Brain microvascular endothelial cell (primary cell): ENCODE measurements at regions not wholly inside any gene's neighbourhood (a gene's known extent, or its start where the extent isn't known, plus 50 kb on each side); places are given as distances from the start of the nearest gene placed in this dataset.
"Not testable (repeated sequence)": the region's sequence is repeated elsewhere in the genome, so short reads cannot be mapped to it uniquely, and the experiment has no call there.

ENCODE experiments used
- DNase-seq: peaks from one replicate; pipeline ENCODE4 v3.0.0-alpha.2; 2020
- H3K27ac ChIP-seq: fragments of 250-450 bp; sonication (Bioruptor Pico); 2 replicates; pipeline ENCODE4 v1.5.1; 2020; ENCODE audit warnings: mild to moderate bottlenecking, moderate library complexity
- H3K27me3 ChIP-seq: fragments of 250-450 bp; sonication (Bioruptor Pico); replicated peaks from 2 replicates; pipeline ENCODE4 v1.5.1; 2020; ENCODE audit warnings: mild to moderate bottlenecking
- H3K36me3 ChIP-seq: fragments of 250-450 bp; sonication (Bioruptor Pico); replicated peaks from 2 replicates; pipeline ENCODE4 v1.5.1; 2020; ENCODE audit warnings: mild to moderate bottlenecking
- H3K4me3 ChIP-seq: 2 replicates; pipeline ENCODE4 v1.5.1; 2011; ENCODE audit warnings: low read depth, mild to moderate bottlenecking, control low read depth, low read length, moderate library complexity
- in situ Hi-C: cut with HindIII; loops from 2 replicates; pipeline ENCODE4 v1.10.0; 2017; ENCODE audit warnings: low sequenced_read_pairs, low pct_ligation_motif_present
- TF ChIP-seq, protein P1 (sequence below): IDR thresholded peaks from 2 replicates; pipeline ENCODE4 v1.5.1; 2011; ENCODE audit warnings: low read depth, mild to moderate bottlenecking, moderate library complexity, low read length, control low read depth, inconsistent platforms; ENCODE audit errors: missing control alignments

DNA sequence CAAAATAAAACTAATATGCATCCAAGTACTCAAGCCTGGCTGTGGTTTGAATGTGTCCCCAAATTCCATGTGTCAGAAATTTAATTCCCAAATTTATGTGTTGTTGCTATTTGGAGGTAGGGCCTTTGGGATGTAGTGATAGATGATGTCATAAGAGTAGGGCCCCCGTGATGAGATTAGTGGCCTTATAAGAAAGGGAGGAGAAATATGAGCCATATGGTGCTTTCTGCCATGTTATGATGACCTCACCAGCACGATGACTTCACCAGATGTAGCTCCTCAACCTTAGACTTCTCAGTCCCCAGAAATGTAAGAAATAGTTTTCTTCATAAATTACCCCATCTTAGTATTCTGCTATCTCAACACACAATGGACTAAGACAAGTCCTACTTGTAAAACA is 2264.0 kb downstream of the ARAP2 start:
- Histone ChIP-seq H3K4me3 (no peak overlapping the region), H3K27ac (no peak overlapping the region), H3K36me3 (no peaks in the 10 kb centered on the region), H3K27me3 (no peaks in the 10 kb centered on the region)
- in situ Hi-C loops = no loop called here
- DNase-seq = no peak
- TF ChIP-seq, protein P1, sequence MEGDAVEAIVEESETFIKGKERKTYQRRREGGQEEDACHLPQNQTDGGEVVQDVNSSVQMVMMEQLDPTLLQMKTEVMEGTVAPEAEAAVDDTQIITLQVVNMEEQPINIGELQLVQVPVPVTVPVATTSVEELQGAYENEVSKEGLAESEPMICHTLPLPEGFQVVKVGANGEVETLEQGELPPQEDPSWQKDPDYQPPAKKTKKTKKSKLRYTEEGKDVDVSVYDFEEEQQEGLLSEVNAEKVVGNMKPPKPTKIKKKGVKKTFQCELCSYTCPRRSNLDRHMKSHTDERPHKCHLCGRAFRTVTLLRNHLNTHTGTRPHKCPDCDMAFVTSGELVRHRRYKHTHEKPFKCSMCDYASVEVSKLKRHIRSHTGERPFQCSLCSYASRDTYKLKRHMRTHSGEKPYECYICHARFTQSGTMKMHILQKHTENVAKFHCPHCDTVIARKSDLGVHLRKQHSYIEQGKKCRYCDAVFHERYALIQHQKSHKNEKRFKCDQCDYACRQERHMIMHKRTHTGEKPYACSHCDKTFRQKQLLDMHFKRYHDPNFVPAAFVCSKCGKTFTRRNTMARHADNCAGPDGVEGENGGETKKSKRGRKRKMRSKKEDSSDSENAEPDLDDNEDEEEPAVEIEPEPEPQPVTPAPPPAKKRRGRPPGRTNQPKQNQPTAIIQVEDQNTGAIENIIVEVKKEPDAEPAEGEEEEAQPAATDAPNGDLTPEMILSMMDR = no peak

DNA sequence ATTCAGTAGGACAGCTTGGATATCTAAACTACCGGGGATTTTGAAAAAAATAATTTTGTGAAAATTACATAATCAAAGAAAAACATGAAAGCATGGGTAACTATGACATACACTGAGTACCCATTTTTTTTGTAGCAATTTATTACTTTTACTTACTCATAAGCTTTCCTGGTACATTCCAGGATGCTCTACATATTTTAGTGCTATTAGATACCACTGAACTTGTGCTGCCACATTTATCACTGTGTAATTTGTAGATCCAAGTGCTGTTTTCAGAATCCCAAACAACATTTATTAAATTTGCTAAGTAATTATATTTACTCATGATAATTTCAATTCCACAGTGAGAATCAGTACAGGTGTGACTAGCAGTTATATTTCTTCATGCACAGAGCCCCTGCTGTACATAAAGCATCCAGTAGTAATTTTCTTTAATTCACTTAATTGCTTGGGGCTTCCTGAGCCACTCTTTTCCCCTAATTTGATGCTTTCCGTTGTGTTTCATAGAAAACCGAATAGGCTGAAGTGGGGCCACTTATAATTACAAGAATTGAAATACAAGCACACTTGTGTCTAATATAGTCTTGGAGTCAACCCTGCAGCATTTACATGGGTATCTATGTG is 2254.4 kb downstream of the ARAP2 start:
- no peak for DNase-seq
- H3K27ac ChIP-seq = no peak overlapping the region
- TF ChIP-seq, protein P1 = no peak
- in situ Hi-C loops = no loop called here
- no peaks in the 10 kb centered on the region for H3K27me3 ChIP-seq
- no peak overlapping the region for H3K4me3 ChIP-seq
- no peaks in the 10 kb centered on the region for H3K36me3 ChIP-seq

GRCh38 chr4:33996075-33996718 is 2248.1 kb downstream of the ARAP2 start:
- H3K36me3 ChIP-seq = no peaks in the 10 kb centered on the region
- DNase-seq = no peak
- no peak overlapping the region for H3K4me3 ChIP-seq
- H3K27me3 ChIP-seq = no peaks in the 10 kb centered on the region
- in situ Hi-C loops = no loop called here
- no peak overlapping the region for H3K27ac ChIP-seq
- TF ChIP-seq, protein P1 = no peak

DNA sequence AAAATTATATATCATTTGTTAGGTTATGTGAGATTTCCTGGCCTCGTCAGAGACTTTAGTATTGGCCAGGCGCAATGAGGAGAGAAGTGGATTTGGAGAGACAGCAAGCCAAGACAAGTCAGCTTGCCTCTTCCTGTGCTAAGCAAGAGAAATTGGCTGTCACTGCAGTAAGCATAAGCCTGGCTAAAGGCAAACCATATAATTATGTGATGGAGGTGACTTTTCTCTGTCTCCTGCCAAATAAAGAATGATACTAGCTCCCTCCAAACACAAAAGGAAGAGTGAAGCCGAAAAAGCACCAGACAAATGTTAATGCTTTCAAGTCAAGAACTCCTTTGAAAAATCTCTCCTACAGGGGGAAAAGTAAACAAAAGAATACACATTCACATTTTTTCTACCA is 2246.0 kb downstream of the ARAP2 start:
- Histone ChIP-seq H3K4me3 (no peak overlapping the region), H3K27ac (no peak overlapping the region), H3K27me3 (no peaks in the 10 kb centered on the region), H3K36me3 (no peaks in the 10 kb centered on the region)
- in situ Hi-C loops = no loop called here
- no peak for DNase-seq
- TF ChIP-seq, protein P1 = no peak

DNA sequence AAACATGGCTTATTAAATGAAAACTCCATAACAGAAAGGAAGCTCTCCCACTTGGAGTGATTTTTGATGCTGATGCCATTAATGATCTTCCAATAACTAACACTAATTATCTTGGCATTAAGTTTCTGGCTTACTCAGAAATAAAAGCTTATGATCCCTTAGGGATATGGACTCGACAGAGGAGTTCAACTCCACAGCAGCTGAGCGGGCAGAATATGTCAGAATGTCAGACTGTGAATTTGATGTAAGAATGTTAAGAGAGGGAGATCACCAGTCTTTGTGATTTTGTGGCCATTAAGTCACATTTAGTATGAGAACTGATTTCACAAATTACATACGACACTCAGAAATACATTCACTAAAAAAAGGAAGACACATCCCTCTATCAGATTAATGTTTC is 2244.0 kb downstream of the ARAP2 start:
- no peak overlapping the region for H3K27ac ChIP-seq
- H3K4me3 ChIP-seq = no peak overlapping the region
- TF ChIP-seq, protein P1 = no peak
- no peaks in the 10 kb centered on the region for H3K36me3 ChIP-seq
- in situ Hi-C loops = no loop called here
- no peak for DNase-seq
- no peaks in the 10 kb centered on the region for H3K27me3 ChIP-seq

GRCh38 chr4:34006540-34006939 is 2237.8 kb downstream of the ARAP2 start:
- DNase-seq, in situ Hi-C loops, H3K27me3 ChIP-seq, H3K27ac ChIP-seq, H3K36me3 ChIP-seq, H3K4me3 ChIP-seq: not testable (repeated sequence)
